ENCODE measurements at regions not wholly inside any gene's neighbourhood (a gene's known extent, or its start where the extent isn't known, plus 50 kb on each side); places are given as distances from the start of the nearest gene placed in this dataset.

DNA sequence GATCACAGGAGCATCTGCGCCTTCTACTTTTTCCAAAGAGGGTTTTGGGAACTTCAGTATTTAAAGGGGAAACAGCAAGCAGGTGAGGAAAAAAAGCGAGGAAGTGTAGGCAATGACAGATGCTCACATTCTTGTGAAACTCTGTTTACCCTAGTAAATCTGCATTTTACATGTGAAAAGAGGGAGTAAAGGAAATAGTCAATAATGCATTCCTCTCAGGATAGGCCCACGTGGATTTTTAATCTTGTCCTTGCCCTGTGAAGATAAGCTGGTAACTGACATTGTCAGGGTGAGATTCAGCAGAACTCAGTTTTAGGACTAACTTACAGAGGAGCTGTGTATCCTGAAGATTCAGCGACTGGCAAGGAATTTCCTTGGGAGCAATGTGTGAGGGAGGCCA, 1119.2 kb upstream of the TMEM132C start:
- TF ChIP-seq, protein P1, sequence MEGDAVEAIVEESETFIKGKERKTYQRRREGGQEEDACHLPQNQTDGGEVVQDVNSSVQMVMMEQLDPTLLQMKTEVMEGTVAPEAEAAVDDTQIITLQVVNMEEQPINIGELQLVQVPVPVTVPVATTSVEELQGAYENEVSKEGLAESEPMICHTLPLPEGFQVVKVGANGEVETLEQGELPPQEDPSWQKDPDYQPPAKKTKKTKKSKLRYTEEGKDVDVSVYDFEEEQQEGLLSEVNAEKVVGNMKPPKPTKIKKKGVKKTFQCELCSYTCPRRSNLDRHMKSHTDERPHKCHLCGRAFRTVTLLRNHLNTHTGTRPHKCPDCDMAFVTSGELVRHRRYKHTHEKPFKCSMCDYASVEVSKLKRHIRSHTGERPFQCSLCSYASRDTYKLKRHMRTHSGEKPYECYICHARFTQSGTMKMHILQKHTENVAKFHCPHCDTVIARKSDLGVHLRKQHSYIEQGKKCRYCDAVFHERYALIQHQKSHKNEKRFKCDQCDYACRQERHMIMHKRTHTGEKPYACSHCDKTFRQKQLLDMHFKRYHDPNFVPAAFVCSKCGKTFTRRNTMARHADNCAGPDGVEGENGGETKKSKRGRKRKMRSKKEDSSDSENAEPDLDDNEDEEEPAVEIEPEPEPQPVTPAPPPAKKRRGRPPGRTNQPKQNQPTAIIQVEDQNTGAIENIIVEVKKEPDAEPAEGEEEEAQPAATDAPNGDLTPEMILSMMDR (IDR thresholded peaks at IDR 0.05): no peak
- TF ChIP-seq POLR2A (IDR thresholded peaks at IDR 0.05): no peak
- intact Hi-C loops (cut with DNase I): no loop called here
- 56 to 63% (median 60%) methylated on average over 4 of the region's 4 CpGs for WGBS, 4 donors

DNA sequence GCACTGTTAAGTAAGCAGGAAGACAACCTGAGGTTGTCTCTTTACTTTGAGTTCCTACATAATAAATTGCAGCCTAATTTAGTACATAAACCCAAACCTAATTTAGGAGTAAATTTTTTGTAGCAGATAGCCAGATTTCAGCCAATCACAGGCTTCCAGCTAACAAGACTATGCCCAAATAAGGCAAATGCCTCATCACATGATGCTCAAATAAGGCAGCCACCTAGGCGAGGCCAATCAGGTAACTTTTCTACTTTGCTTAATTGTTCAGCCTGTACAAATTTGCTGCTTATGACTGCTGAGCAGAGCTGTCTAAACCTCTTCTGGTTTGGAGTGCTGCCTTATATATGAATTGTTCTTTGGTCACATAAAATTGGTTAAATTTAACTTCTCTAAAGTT, 1118.7 kb upstream of the TMEM132C start:
- no peaks in the 10 kb centered on the region for H3K9me3 ChIP-seq
- peaks cover 0 to 8% (median 0%) of the 10 kb centered on the region in 9 donors for H3K27me3 ChIP-seq
- no peak overlapping the region for H3K27ac ChIP-seq
- ATAC-seq (no peak), DNase-seq (no peak)
- no peak overlapping the region for H3K4me3 ChIP-seq
- intact Hi-C loops (cut with DNase I): no loop called here
- no peak for TF ChIP-seq POLR2A (IDR thresholded peaks at IDR 0.05)
- TF ChIP-seq, protein P1 (IDR thresholded peaks at IDR 0.05): no peak
- 82 to 97% (median 95%) methylated on average over 1 of the region's 1 CpG for WGBS, 4 donors
- peaks cover 0 to 11% (median 0%) of the 10 kb centered on the region in 12 donors for H3K4me1 ChIP-seq
- no peaks in the 10 kb centered on the region for H3K36me3 ChIP-seq

More for the DNA sequence above, 1119.2 kb upstream of the TMEM132C start:
- Histone ChIP-seq H3K4me1 (peaks cover 0 to 11% (median 0%) of the 10 kb centered on the region in 12 donors), H3K27me3 (peaks cover 0 to 8% (median 0%) of the 10 kb centered on the region in 9 donors), H3K9me3 (peaks cover 0 to 3% (median 0%) of the 10 kb centered on the region in 12 donors), H3K36me3 (no peaks in the 10 kb centered on the region), H3K27ac (no peak overlapping the region), H3K4me3 (no peak overlapping the region)
- no peak for DNase-seq
- no peak for ATAC-seq

DNA sequence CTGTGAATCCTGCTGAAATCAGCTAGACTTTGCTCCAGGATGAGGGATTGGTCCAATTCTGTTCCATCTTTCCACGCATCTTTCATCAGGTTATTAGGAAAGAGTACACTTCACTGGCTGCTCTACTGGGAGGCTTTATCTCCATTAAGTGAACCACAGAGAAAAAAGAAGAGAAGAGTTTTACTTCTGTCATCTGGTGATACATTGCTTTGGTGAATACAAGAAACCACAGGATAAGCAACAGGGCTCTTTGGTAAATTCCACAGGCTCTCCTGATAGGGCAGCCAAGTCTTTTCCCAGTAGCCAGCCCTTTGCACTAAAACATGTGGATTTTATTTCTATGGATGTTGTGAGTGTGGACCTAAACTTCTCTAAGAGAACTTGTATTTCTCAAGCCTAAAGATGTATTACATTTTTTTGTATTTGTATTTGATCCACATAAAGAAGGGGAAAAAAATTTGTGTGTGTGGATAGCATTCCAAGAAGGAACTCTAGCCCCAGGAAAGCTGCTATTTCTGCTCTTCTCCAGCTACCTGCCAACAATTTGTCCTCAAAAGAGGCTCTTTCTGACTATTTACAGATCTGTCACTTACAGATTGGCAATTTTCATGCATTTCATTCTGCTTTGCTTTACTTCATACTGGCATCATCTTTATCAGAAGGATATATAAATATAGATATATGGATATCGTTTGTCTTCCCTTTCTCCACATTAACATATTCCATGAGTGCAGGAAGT, 1117.6 kb upstream of the TMEM132C start:
- no peaks in the 10 kb centered on the region for H3K36me3 ChIP-seq
- peaks cover 0 to 8% (median 0%) of the 10 kb centered on the region in 9 donors for H3K27me3 ChIP-seq
- intact Hi-C loops (cut with DNase I): no loop called here
- H3K9me3 ChIP-seq: no peaks in the 10 kb centered on the region
- WGBS, 4 donors: 65 to 82% (median 71%) methylated on average over 2 of the region's 2 CpGs
- no peak overlapping the region for H3K4me3 ChIP-seq
- DNase-seq (no peak), ATAC-seq (no peak)
- peaks cover 0 to 11% (median 0%) of the 10 kb centered on the region in 12 donors for H3K4me1 ChIP-seq
- H3K27ac ChIP-seq: no peak overlapping the region
- no peak for TF ChIP-seq POLR2A (IDR thresholded peaks at IDR 0.05)
- TF ChIP-seq, protein P1 (IDR thresholded peaks at IDR 0.05): no peak

DNA sequence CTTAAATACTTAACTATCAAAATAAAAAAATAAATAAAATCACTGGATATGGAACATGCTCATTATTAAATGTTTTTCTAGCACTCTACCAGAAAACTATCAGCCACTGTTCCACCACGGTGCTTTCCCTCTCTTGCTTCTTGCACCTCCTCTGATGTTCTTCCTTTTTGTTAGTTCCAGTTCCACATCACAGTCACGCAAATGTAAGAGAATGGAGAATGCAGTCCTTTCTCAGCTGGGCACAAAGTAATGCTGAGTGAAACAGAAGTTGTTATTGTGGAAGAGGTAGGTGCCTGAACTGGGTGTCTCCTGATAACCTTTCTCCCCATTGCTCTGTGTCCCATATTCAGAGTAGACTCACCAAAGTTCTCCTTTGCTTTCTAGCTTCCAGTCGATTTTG, 1116.9 kb upstream of the TMEM132C start:
- H3K36me3 ChIP-seq: no peaks in the 10 kb centered on the region
- ATAC-seq (no peak), DNase-seq (no peak)
- no peak for TF ChIP-seq POLR2A (IDR thresholded peaks at IDR 0.05)
- TF ChIP-seq, protein P1 (IDR thresholded peaks at IDR 0.05): no peak
- H3K27me3 ChIP-seq: peaks cover 0 to 8% (median 0%) of the 10 kb centered on the region in 9 donors
- WGBS, 4 donors: 62 to 68% (median 65%) methylated on average over 3 of the region's 3 CpGs
- H3K9me3 ChIP-seq: no peaks in the 10 kb centered on the region
- intact Hi-C loops (cut with DNase I): no loop called here
- H3K4me3 ChIP-seq: no peak overlapping the region
- peaks cover 0 to 11% (median 0%) of the 10 kb centered on the region in 12 donors for H3K4me1 ChIP-seq
- H3K27ac ChIP-seq: no peak overlapping the region

Data from heart left ventricle (tissue), 16 donors.